Inferior parietal cortex (tissue), 1 donor: ENCODE measurements at regions not wholly inside any gene's neighbourhood (a gene's known extent, or its start where the extent isn't known, plus 50 kb on each side); places are given as distances from the start of the nearest gene placed in this dataset.
"Not testable (repeated sequence)": the region's sequence is repeated elsewhere in the genome, so short reads cannot be mapped to it uniquely, and the experiment has no call there.

ENCODE experiments used
- DNase-seq: peaks from one replicate; pipeline ENCODE4 v3.0.0-alpha.2; 2016; ENCODE audit errors: extremely low spot score

DNA sequence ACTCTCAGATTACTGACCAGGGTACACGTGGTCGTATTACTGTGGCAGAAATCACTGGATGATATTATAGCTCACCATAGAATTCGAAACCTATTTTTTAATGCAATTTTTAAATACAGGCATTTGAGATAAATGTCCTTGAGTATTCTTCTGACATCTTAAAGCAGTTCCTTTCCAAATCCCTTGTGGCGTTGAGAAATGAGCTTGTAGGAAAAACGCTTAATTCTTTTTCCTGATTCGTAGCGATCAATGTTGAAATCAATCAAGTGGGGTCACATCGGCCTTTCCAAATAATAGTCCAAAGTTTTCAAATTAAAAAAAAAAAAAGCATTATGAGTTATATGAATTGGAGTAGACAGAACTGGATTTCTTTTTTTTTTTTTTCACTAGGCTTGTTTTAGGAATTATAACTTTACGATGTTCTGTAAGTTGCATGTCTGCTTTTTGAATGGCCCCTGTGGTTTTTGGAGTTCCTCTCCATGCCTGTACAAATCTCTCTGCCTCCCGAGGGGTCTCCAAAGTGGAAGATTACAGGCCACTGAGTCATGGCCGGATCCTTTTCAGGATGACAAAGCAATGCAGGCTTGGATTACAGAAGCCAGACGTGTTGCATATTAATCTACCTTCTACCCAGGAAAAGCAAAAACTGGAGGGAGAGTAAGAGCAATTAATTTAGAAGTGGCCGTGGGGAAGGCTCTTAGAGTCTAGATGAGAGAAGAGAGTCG lies 226.1 kb downstream of the SHOX start:
- DNase-seq = no peak

DNA sequence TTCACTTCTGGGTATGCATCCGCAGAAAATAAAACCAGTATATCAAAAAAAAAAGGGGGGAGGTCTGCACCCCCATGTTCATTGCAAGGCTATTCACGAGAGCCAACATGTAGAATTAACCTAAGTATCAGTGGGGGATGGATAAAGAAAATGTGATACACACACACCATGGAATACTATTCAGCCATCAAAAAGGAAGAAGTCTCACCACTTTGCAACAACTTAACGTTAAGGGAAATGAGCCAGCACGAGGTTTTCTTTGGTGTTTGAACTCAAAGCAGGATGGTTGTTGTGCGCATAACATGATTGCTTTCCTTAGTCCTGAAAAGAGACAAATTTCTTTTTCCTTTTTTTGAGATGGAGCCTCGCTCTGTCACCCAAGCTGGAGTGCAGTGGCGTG lies 222.7 kb downstream of the SHOX start:
- no peak for DNase-seq

GRCh38 chrX:850471-850916 lies 219.9 kb downstream of the SHOX start:
- DNase-seq = no peak

- DNase-seq = no peak
Measured at GRCh38 chrX:848386-848785, 217.8 kb downstream of the SHOX start.

- no peak for DNase-seq
Measured at GRCh38 chrX:843306-843705, 212.7 kb downstream of the SHOX start.

- no peak for DNase-seq
Measured at GRCh38 chrX:840556-840955, 210.0 kb downstream of the SHOX start.

DNA sequence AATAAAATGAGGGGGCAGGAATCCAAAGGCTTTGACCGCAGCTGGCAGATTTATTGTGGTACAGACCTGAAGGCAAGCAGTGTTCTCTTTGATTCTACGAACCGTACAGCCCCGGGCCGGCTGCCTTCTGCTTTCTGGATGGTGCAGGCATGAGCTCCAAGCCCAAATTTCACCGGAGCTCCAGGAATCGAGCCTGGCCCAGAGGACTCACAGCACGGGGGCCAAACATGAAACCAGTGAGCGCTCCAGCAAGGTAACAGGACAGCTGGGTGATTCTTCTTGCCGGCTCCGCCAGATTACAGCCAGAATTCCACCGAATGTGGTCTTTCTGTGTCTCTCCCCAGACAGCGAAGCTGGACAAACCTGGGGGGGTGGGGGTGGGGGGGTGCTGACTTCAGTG lies 208.1 kb downstream of the SHOX start:
- not testable (repeated sequence) for DNase-seq

DNA sequence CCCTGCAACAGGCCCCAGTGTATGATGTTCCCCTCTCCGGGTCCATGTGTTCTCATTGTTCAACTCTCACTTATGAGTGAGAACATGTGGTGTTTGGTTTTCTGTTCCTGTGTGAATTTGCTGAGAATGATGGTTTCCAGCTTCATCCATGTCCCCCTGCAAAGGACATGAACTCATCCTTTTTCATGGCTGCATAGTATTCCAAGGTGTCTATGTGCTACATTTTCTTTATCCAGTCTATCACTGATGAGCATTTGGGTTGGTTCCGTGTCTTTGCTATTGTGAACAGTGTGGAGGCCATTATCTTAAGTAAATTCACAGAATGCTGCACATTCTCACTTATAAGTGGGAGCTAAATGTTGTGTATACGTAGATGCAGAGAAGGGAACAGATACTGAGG lies 205.3 kb downstream of the SHOX start:
- not testable (repeated sequence) for DNase-seq

- DNase-seq = no peak
Measured at GRCh38 chrX:830532-830931, 199.9 kb downstream of the SHOX start.

DNA sequence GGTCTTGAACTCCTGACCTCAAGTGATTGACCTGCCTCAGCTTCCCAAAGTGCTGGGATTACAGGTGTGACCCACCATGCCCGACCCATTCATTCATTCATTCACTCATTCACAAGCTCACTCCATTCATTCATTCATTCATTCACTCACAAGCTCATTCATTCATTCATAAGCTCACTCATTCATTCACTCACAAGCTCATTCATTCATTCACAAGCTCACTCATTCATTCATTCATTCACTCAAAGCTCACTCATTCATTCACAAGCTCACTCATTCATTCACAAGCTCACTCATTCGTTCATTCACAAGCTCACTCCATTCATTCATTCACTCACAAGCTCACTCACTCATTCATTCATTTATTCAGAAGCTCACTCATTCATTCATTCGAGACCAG lies 198.6 kb downstream of the SHOX start:
- no peak for DNase-seq

GRCh38 chrX:828411-828959 lies 197.9 kb downstream of the SHOX start:
- DNase-seq = no peak

DNA sequence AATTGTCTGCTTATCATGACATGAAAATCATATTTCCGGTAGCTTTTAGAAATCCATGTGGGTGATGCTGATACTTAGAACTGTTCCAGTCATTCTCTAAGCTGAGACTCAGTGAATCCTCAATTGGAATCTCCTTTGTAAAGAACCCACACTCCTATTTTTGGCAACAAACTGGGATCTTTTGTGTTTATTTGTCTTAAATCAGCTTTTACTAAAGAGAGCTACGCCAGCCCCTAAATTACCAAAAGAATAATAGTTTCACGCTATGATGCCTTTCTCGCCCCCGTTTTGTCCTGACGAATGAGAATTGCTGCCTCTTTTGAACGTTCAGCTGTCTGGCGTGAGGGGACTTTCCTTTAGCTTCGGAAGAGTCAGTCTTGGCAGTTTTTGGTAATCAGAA lies 195.9 kb downstream of the SHOX start:
- no peak for DNase-seq

GRCh38 chrX:825991-826390 lies 195.4 kb downstream of the SHOX start:
- DNase-seq = no peak

DNA sequence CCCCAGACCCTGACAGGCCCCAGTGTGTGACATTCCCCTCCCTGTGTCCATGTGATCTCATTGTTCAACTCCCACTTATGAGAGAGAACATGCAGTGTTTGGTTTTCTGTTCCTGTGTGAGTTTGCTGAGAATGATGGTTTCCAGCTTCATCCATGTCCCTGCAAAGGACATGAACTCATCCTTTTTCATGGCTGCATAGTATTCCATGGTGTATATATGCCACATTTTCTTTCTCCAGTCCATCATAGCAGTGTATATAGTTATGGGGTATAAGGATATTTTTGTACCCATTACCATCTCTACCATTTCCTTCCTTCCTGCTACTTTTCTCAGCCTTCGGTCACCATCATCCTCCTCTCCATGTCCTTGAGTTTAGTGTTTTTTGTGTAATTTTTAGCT lies 192.5 kb downstream of the SHOX start:
- DNase-seq = not testable (repeated sequence)

- no peak for DNase-seq
Measured at GRCh38 chrX:821327-822107, 190.9 kb downstream of the SHOX start.

- no peak for DNase-seq
Measured at GRCh38 chrX:819684-820083, 189.1 kb downstream of the SHOX start.

DNA sequence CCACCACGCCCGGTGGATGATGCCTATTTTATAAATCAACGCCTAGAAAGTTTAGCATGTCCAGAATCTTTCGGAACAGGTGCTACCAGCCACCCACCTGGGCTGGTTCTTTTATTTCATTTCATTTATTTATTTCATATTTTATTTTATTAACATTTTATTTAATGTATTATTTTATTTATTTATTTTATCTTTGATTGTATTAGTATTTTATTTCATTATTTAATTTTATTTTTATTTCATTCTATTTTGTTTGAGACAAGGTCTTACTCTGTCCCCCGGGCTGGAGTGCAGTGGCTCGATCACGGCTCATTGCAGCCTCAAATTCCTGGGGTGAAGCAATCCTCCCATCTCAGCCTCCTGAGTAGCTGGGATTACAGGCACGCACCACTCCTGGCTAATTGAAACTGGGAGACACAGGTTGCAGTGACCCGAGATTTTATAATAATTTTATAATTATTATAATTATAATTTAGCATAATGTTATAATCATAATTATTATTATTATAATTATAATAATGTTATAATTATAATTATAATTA lies 187.2 kb downstream of the SHOX start:
- DNase-seq = no peak

DNA sequence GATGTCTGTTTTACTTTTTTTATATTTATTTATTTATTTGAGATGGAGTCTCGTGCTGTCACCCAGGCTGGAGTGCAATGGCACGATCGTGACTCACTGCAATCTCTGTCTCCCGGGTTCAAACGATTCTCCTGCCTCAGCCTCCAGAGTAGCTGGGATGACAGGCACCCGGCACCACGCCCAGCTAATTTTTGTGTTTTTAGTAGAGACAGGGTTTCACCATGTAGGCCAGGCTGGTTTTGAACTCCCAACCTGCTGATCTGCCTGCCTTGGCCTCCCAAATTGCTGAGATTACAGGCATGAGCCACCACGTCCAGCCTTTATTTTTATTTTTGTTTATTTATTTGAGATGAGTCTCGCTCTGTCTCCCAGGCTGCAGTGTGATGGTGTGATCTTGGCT lies 186.6 kb downstream of the SHOX start:
- DNase-seq = not testable (repeated sequence)

DNA sequence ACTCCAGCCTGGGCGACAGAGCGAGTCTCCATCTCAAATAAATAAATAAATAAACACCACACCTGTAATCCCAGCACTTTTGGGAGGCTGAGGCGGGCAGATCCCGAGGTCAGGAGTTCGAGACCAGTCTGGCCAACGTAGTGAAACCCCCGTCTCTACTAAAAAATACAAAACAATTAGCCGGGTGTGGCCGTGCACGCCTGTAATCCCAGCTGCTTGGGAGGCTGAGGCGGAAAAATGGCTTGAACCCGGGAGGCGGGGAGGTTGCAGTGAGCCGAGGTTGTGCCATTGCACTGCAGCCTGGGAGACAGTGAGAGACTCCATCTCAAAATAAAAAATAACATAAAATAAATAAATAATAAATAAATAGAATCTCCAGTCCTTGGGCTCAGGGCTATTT lies 185.8 kb downstream of the SHOX start:
- no peak for DNase-seq

DNA sequence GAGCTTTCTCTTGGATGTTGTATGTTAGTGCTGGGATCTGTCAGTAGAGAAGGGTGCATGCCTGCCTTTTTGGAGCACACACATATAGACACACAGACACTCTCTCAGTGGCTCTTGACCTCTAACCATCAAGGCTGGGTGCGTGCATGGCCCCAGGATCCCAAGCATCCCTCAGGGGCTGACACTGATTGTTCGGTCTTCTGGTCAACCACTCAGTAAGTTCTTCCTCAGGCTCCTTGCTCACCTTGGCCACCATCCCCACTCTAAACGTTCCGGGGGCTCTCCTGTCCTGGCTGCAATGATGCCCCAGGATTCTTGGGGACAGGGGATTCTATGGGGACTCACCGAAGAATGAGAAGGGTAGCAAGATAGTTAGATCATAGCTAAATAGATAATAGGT lies 179.6 kb downstream of the SHOX start:
- no peak for DNase-seq

DNA sequence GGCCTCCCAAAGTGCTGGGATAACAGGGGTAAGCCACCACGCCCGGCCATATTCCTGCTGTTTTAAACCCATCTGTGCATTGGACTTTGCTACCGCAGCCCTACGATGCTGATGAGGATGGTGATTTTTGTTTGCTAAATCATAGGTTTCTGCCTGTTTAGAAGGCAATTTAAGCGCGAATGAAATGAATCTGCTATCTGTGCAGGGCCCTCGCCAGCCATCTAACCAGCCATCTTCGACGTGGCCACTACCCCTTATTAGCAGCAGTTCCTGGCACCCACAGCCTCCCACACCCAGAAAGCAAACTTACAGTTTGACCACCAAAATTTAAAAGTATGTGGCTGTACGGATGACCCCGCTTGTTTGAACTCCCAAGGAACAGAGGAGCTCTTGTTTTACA lies 178.5 kb downstream of the SHOX start:
- DNase-seq = no peak

DNA sequence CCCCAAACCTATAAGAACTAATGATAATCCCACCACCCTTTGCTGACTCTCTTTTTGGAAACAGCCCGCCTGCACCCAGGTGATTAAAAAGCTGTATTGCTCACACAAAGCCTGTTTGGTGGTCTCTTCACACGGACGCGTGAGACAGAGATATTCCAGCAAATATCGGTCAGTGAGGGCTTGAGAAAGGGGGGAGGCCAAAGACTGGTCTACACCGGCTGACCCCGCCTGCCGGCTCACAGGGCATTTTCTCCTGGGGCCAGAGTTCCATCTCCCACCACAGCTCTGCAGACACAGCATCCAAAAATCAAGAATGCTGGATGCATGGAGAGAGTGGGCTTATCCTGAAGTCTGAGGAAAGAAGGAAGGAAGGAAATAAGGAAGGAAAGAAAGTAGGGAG lies 176.0 kb downstream of the SHOX start:
- no peak for DNase-seq

- DNase-seq = no peak
Measured at GRCh38 chrX:805988-806387, 175.4 kb downstream of the SHOX start.
